Thoracic aorta (tissue), 2 donors: ENCODE measurements at regions not wholly inside any gene's neighbourhood (a gene's known extent, or its start where the extent isn't known, plus 50 kb on each side); places are given as distances from the start of the nearest gene placed in this dataset.

Experiments used
- ATAC-seq: fragments of 150-250 bp; one replicate; pipeline ENCODE4 v1.8.0; 2017; ENCODE audit warnings: low read depth; ENCODE audit not compliant: insufficient number of reproducible peaks, low FRiP score
- DNase-seq: peaks from one replicate; pipeline ENCODE4 v3.0.0-alpha.2; 2020; ENCODE audit warnings: low spot score
- H3K27ac ChIP-seq, 2 donors: fragments of 200-600 bp; sonication (generic); 1 replicate in 1 of 2; 2 replicates in 1 of 2; pipeline ENCODE4 v1.5.1; 2016; ENCODE audit warnings: mild to moderate bottlenecking in 2 of 2, moderate library complexity in 2 of 2
- H3K27me3 ChIP-seq: fragments of 200-600 bp; sonication (generic); replicated peaks from 2 replicates; pipeline ENCODE4 v1.6.0; 2016; ENCODE audit warnings: mild to moderate bottlenecking; ENCODE audit not compliant: insufficient read depth
- H3K36me3 ChIP-seq: fragments of 200-600 bp; sonication (generic); one replicate; pipeline ENCODE4 v1.5.1; 2016
- H3K4me1 ChIP-seq, 2 donors: fragments of 200-600 bp; sonication (generic); 1 replicate in 1 of 2; 2 replicates in 1 of 2; pipeline versions ENCODE4 v1.5.1 to v1.6.0; 2016; ENCODE audit warnings: low read depth in 2 of 2, mild to moderate bottlenecking in 1 of 2; ENCODE audit not compliant: control insufficient read depth in 1 of 2
- H3K4me3 ChIP-seq: fragments of 200-600 bp; sonication (generic); 2 replicates; pipeline ENCODE4 v1.5.1; 2016; ENCODE audit warnings: mild to moderate bottlenecking
- H3K9me3 ChIP-seq: fragments of 200-600 bp; sonication (generic); 2 replicates; pipeline ENCODE4 v1.5.1; 2016
- TF ChIP-seq, protein P1 (sequence below): fragments of 200-600 bp; sonication (generic); IDR thresholded peaks from one replicate; pipeline ENCODE4 v1.5.1; 2019; ENCODE audit warnings: antibody characterized with exemption

DNA sequence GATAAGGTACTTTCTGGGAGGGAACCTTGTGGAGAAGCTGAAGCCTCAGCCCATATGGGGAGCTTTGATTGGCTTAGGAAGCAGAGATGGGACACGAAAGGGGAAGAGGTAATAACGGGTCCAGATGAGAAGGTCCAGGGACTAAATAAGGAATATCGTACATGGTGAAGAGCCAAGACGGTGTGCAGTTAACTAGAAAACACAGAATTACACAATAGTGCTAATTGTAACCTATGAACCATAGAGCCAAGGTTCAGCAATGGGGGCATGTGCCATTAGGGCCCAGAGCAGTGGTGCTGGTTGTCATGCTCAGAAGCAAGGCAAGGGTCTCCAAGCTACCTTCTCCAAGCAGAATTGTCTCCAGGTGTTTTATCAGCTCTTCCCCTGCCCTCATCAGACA is 106.1 kb downstream of the IRS2 start:
- Histone ChIP-seq H3K4me1 (peaks cover 0 to 9% of the 10 kb centered on the region in 2 donors), H3K27ac (no peak overlapping the region), H3K4me3 (no peak overlapping the region), H3K9me3 (no peaks in the 10 kb centered on the region), H3K36me3 (no peaks in the 10 kb centered on the region), H3K27me3 (no peaks in the 10 kb centered on the region)
- TF ChIP-seq, protein P1, sequence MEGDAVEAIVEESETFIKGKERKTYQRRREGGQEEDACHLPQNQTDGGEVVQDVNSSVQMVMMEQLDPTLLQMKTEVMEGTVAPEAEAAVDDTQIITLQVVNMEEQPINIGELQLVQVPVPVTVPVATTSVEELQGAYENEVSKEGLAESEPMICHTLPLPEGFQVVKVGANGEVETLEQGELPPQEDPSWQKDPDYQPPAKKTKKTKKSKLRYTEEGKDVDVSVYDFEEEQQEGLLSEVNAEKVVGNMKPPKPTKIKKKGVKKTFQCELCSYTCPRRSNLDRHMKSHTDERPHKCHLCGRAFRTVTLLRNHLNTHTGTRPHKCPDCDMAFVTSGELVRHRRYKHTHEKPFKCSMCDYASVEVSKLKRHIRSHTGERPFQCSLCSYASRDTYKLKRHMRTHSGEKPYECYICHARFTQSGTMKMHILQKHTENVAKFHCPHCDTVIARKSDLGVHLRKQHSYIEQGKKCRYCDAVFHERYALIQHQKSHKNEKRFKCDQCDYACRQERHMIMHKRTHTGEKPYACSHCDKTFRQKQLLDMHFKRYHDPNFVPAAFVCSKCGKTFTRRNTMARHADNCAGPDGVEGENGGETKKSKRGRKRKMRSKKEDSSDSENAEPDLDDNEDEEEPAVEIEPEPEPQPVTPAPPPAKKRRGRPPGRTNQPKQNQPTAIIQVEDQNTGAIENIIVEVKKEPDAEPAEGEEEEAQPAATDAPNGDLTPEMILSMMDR = no peak
- ATAC-seq (no peak), DNase-seq (no peak)

DNA sequence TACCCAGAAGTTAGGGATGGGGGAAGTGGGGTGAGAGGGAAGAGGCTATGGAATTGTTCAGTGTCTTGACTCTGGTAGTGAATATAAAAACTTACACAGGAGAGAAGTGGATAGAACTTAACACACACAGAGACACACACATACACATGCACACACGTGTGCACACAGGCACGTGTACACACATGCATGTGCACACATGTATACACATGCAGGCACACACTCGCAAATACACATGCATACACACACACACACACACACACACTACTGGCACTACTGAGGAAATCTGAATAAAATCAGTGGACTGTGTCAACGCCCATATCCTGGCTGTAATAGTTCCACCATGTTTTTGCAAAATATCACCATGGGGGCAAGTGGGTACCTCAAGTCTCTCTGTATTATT is 107.9 kb downstream of the IRS2 start:
- no peak for DNase-seq
- Histone ChIP-seq H3K9me3 (no peaks in the 10 kb centered on the region), H3K36me3 (no peaks in the 10 kb centered on the region), H3K27ac (no peak overlapping the region), H3K27me3 (no peaks in the 10 kb centered on the region), H3K4me1 (peaks cover 0 to under 1% of the 10 kb centered on the region in 2 donors), H3K4me3 (no peak overlapping the region)
- no peak for ATAC-seq
- TF ChIP-seq, protein P1 = no peak

DNA sequence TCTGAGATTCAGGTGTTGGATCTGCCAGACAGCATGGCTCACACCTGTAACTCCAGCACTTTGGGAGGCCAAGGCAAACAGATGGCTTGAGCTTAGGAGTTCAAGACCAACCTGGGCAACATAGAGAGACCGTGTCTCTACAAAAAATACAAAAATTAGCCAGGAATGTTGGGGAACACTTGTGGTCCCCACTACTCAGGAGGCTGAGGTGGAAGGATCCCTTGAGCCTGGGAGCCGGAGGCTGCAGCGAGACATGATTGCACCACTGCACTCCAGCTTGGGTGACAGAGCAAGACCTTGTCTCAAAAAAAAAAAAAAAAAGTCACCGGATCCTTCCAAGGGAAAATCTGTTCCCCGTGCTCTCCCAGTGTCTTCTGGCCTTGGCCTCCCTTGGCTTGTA is 109.2 kb downstream of the IRS2 start:
- no peak for DNase-seq
- TF ChIP-seq, protein P1 = no peak
- peaks cover 0 to 7% of the 10 kb centered on the region in 2 donors for H3K4me1 ChIP-seq
- H3K4me3 ChIP-seq = no peak overlapping the region
- H3K9me3 ChIP-seq = no peaks in the 10 kb centered on the region
- no peaks in the 10 kb centered on the region for H3K36me3 ChIP-seq
- ATAC-seq = no peak
- H3K27me3 ChIP-seq = no peaks in the 10 kb centered on the region
- H3K27ac ChIP-seq = no peak overlapping the region

DNA sequence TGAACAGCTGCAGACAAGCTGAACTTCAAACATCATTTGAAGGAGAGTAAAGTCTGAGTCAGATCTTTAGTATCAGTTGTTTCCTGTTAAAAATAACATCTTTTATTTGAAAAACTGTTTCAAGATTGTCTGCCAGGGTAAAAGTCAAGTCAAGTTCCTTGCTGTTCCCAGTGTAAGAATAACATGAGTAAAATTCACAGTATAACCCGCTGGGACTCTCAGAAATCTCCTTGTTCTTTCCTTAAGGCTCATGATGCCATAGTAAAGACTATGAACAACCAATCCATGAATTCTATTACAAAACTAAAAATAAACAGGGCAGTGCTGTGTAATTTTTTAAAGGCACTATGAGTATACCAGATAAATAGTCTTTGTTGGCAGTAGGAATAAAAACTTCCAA is 112.9 kb downstream of the IRS2 start:
- TF ChIP-seq, protein P1 = no peak
- peak overlapping the region; percentile 40 to 44 for H3K27ac ChIP-seq
- H3K36me3 ChIP-seq = no peaks in the 10 kb centered on the region
- DNase-seq = no peak
- no peak overlapping the region for H3K4me3 ChIP-seq
- H3K27me3 ChIP-seq = no peaks in the 10 kb centered on the region
- H3K4me1 ChIP-seq = peaks cover 0 to 7% of the 10 kb centered on the region in 2 donors
- ATAC-seq = no peak
- H3K9me3 ChIP-seq = no peaks in the 10 kb centered on the region

DNA sequence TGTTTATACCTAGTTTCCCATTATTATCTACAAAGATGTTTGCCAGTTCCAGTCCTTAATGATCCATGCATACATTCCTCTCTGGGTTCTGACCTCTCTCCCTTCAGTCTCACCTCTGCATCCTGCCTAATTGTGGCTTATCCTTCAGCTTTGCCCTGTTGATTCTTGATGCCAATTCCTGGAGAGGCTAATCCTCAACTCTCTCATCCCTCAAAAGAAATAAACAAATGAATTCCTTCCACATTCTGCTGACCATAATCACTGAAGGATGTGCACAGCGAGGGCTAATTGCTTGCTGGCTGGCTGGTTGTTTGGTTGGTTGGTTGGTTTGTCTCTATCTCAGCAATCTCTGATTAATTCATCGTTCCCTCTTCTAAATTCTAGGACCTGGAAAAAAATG is 113.8 kb downstream of the IRS2 start:
- H3K27me3 ChIP-seq = no peaks in the 10 kb centered on the region
- no peak for DNase-seq
- peaks cover 0 to 8% of the 10 kb centered on the region in 2 donors for H3K4me1 ChIP-seq
- no peaks in the 10 kb centered on the region for H3K9me3 ChIP-seq
- no peak overlapping the region for H3K4me3 ChIP-seq
- TF ChIP-seq, protein P1 = no peak
- ATAC-seq = no peak
- H3K36me3 ChIP-seq = no peaks in the 10 kb centered on the region
- H3K27ac ChIP-seq = no peak overlapping the region
